GM18868 (cell line): ENCODE measurements at regions not wholly inside any gene's neighbourhood (a gene's known extent, or its start where the extent isn't known, plus 50 kb on each side); places are given as distances from the start of the nearest gene placed in this dataset.
"Not testable (repeated sequence)": the region's sequence is repeated elsewhere in the genome, so short reads cannot be mapped to it uniquely, and the experiment has no call there.

Experiments
- ATAC-seq: cut with Tn5 transposase; IDR thresholded peaks from one replicate; pipeline ENCODE4 v1.9.1; 2021; ENCODE audit warnings: mild to moderate bottlenecking, moderate library complexity; ENCODE audit not compliant: unreplicated experiment

- no peak for ATAC-seq
Observed at GRCh38 chr22:22756109-22756508, 111.7 kb downstream of the GGTLC2 start.

GRCh38 chr22:22756551-22757201, 112.3 kb downstream of the GGTLC2 start:
- not testable (repeated sequence) for ATAC-seq

GRCh38 chr22:22758101-22758807, 113.8 kb downstream of the GGTLC2 start:
- ATAC-seq: not testable (repeated sequence)

- no peak for ATAC-seq
Observed at GRCh38 chr22:22759371-22759770, 115.0 kb downstream of the GGTLC2 start.

GRCh38 chr22:22759889-22760546, 115.6 kb downstream of the GGTLC2 start:
- ATAC-seq: no peak

GRCh38 chr22:22761606-22761962, 117.2 kb downstream of the GGTLC2 start:
- no peak for ATAC-seq

- no peak for ATAC-seq
Observed at GRCh38 chr22:22761963-22762772, 117.8 kb downstream of the GGTLC2 start.

GRCh38 chr22:22763512-22763911, 119.1 kb downstream of the GGTLC2 start:
- ATAC-seq: no peak

GRCh38 chr22:22764085-22764484, 119.7 kb downstream of the GGTLC2 start:
- ATAC-seq: no peak

GRCh38 chr22:22767876-22768602, 119.6 kb upstream of the IGLL5 start:
- ATAC-seq: no peak

- ATAC-seq: no peak
Observed at GRCh38 chr22:22768885-22769284, 118.7 kb upstream of the IGLL5 start.

- ATAC-seq: no peak
Observed at GRCh38 chr22:22769434-22770279, 118.0 kb upstream of the IGLL5 start.

- ATAC-seq: no peak
Observed at GRCh38 chr22:22770280-22770871, 117.2 kb upstream of the IGLL5 start.

GRCh38 chr22:22770881-22771280, 116.7 kb upstream of the IGLL5 start:
- ATAC-seq: no peak

- no peak for ATAC-seq
Observed at GRCh38 chr22:22771696-22772377, 115.8 kb upstream of the IGLL5 start.

- no peak for ATAC-seq
Observed at GRCh38 chr22:22772396-22772795, 115.2 kb upstream of the IGLL5 start.

GRCh38 chr22:22772883-22773282, 114.7 kb upstream of the IGLL5 start:
- ATAC-seq: no peak

- ATAC-seq: no peak
Observed at GRCh38 chr22:22773427-22773826, 114.2 kb upstream of the IGLL5 start.
